ENCODE measurements at regions not wholly inside any gene's neighbourhood (a gene's known extent, or its start where the extent isn't known, plus 50 kb on each side); places are given as distances from the start of the nearest gene placed in this dataset.
A peak's percentile ranks its signal among the peaks of the same experiment; 100 is the strongest.
"Not testable (repeated sequence)": the region's sequence is repeated elsewhere in the genome, so short reads cannot be mapped to it uniquely, and the experiment has no call there.

DNA sequence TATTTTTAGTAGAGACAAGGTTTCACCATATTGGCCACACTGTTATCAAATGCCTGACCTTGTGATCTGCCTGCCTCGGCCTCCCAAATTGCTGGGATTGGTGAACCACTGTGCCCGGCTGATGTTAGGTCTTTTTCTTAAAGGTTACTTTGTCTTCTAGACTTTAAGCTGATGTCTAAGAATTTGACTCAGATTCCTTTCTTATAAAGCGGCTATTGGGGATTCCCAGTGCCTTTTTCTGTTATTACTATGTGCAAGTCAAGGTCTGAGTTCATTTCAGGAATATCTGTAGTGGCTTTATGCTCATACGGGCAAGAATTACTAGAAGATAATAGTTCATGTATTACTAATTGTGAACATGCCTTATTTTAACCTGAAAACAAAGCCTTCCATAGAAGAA is 102.8 kb downstream of the LAT start:
- DNase-seq, result not testable (repeated sequence)

DNA sequence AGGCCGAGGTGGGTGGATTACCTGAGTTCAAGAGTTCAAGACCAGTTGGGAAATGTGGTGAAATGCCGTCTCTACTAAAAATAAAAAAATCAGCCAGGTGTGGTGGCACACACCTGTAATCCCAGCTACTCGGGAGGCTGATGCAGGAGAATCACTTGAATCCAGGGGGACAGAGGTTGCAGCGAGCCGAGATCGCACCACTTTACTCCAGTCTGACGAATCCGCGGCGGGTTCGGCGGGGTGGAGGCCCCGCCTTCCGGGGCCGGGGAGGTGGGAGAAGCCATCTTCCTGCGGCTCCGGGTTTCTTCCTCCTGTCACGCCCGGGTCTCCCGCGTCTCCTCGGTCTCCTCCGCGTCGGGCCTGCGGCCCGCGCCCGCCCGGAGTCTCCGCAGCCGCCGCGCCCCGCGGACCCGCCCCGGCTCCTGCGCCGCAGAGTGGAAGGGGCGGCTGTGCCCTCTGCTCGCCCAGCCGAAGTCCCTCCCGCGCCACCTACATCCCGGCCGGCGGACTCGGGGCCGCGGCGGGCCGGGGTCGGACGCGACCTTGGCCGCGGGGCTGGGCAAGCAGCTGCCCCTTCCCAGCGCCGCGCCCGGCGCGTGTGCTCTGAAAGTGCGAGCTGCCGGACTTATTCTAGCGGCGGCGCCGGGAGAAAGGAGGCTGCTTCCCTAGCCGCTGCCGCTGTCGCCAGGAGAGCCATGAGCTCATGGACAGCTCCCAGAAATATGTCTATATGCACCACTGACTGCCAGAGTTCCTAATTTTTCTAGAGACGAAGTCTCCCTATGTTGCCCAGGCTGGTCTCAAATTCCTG is 97.2 kb downstream of the LAT start:
- DNase-seq, result peak; percentile 58

DNA sequence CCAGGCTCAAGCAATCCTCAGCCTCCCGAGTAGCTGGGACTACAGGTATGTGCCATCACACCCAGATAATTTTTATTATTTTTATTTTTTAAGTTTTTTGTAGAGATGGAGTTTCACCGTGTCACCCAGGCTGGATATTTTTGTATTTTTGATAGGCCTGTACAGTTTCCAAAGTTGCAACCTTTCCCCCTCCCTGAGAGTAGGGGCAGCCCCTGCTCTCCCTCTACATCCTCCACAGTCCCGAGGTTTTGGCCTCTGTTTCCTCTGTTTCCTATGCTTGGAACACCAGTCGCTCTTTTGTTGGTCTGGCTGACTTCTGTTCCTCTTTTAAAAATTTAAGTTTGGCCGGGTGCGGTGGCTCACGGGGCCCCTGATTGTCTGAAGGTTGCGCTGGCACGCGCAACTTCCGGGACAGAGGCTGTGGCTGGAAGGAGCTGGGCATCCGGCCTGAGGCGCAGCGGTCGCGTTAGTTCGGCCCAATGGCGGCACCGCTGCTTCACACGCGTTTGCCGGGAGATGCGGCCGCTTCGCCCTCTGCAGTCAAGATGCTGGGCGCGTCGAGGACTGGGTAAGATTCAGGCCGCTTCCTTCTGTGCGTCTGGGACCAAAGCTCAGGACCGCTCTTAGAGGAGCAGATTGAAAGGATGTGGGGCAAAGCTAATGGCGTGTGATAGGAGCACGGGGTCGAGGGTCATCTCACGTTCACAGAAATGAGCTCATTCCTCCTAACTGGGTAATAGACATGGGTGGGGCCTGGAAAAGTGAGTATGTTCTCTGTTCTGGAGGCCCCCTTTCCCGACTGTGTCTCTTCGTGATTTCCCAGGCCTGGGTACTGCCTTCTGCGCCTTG is 89.9 kb downstream of the LAT start:
- peak; percentile 64 for DNase-seq

DNA sequence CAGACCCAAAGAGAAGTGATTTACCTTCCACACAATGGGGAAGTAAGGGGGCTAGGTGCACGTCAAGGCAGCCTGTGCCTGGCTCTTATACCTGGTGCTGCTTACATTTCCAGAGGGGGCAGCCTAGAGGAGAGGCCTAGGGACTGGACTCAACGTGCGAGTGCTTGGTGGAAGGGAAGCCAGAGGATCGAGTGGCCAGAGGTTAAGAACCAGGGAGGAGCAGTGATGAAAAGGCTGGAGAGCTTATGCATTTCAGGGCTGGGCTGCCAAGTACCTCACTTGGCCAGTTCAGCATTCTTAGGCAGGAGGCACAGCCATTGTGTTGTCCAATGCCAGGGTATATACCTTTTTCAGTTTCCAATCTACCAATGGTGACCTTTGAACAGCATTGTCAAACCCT is 77.4 kb downstream of the LAT start:
- not testable (repeated sequence) for DNase-seq

- DNase-seq, result not testable (repeated sequence)
Observed at GRCh38 chr16:29061467-29061921, 76.6 kb downstream of the LAT start.

DNA sequence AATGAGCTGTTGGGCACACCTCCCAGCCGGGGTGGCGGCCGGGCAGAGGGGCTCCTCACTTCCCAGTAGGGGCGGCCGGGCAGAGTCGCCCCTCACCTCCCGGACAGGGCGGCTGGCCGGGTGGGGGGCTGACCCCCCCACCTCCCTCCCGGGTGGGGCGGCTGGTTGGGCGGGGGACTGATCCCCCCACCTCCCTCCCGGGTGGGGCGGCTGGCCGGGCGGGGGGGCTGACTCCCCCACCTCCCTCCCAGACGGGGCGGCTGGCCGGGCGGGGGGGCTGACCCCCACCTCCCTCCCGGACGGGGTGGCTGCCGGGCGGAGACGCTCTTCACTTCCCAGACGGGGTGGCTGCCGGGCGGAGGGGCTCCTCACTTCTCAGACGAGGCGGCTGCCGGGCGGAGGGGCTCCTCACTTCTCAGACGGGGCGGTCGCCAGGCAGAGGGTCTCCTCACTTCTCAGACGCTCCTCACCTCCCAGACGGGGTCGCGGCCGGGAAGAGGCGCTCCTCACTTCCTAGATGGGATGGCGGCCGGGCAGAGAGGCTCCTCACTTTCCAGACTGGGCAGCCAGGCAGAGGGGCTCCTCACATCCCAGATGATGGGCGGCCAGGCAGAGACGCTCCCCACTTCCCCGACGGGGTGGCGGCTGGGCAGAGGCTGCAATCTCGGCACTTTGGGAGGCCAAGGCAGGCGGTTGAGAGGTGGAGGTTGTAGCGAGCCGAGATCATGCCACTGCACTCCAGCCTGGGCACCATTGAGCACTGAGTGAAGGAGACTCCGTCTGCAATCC is 75.4 kb downstream of the LAT start:
- not testable (repeated sequence) for DNase-seq

- not testable (repeated sequence) for DNase-seq
Observed at GRCh38 chr16:29059575-29059974, 74.7 kb downstream of the LAT start.
